Endothelial cell of umbilical vein (primary cell): ENCODE measurements at regions not wholly inside any gene's neighbourhood (a gene's known extent, or its start where the extent isn't known, plus 50 kb on each side); places are given as distances from the start of the nearest gene placed in this dataset.

Source experiments
- BruUV-seq: library from RNA; stranded (reverse); fragments of 400-500 nt; replicated peaks from 2 replicates; lab custom pipeline; 2021; lab: Mats Ljungman, UMichigan
- CTCF ChIA-PET: fragments of 300-600, 350-600 bp; sonication (Branson Sonifier 250); formaldehyde crosslinking; loops from one replicate; lab custom pipeline; 2021; ENCODE audit warnings: antibody characterized with exemption, inconsistent platforms; lab: Charles Lee
- POLR2A ChIA-PET: fragments of 300-600, 350-600 bp; sonication (Branson Sonifier 250); formaldehyde crosslinking; loops from one replicate; lab custom pipeline; 2021; ENCODE audit warnings: antibody characterized with exemption, inconsistent platforms; lab: Charles Lee
- DNase-seq: peaks from one replicate; pipeline ENCODE4 v3.0.0-alpha.2; 2011; ENCODE audit warnings: low read depth, low spot score
- FAIRE-seq: peaks from 2 replicates; lab custom pipeline; 2011; peaks lifted over from hg19 to GRCh38; lab: Jason Lieb, UNC
- H2AFZ ChIP-seq: 2 replicates; pipeline ENCODE4 v1.6.0; 2012; ENCODE audit warnings: low read depth, low read length, control low read depth, inconsistent platforms
- H3K27ac ChIP-seq: 2 replicates; pipeline ENCODE4 v1.5.1; 2011; ENCODE audit warnings: low read depth, mild to moderate bottlenecking, control low read depth, low read length, moderate library complexity; ENCODE audit not compliant: insufficient read depth
- H3K27me3 ChIP-seq, 2 experiments: 2 replicates each; pipeline versions ENCODE4 v1.6.0 to v1.6.1; 2011; ENCODE audit warnings: low read length in 2 of 2, mixed read lengths in 1 of 2; ENCODE audit not compliant: control insufficient read depth in 2 of 2, insufficient read depth in 2 of 2
- H3K36me3 ChIP-seq, 2 experiments: 2 replicates in 1 of 2; 3 replicates in 1 of 2; pipeline ENCODE4 v1.5.1; 2011; ENCODE audit warnings: low read length in 2 of 2, mild to moderate bottlenecking in 1 of 2, moderate library complexity in 1 of 2; ENCODE audit not compliant: control insufficient read depth in 2 of 2, insufficient read depth in 2 of 2; ENCODE audit errors: extremely low read depth in 1 of 2
- H3K4me1 ChIP-seq: 3 replicates; pipeline ENCODE4 v1.5.1; 2011; ENCODE audit warnings: mild to moderate bottlenecking, low read length; ENCODE audit not compliant: control insufficient read depth, insufficient read depth; ENCODE audit errors: extremely low read depth
- H3K4me2 ChIP-seq: 2 replicates; pipeline ENCODE4 v1.6.1; 2011; ENCODE audit warnings: low read length, control low read depth, mixed read lengths; ENCODE audit not compliant: insufficient read depth
- H3K4me3 ChIP-seq, 3 experiments: fragments of 200-600 bp in 1 of 3; sonication (generic), shearing (Covaris generic) in 1 of 3; replicated peaks in 1 of 3; 2 replicates each; pipeline ENCODE4 v1.5.1; 2011 to 2016; ENCODE audit warnings: control low read depth in 3 of 3, low read length in 3 of 3, mild to moderate bottlenecking in 2 of 3, inconsistent platforms in 1 of 3, low read depth in 1 of 3, moderate library complexity in 1 of 3; ENCODE audit not compliant: insufficient read depth in 1 of 3
- H3K79me2 ChIP-seq: 2 replicates; pipeline ENCODE4 v1.6.0; 2012; ENCODE audit warnings: low read length, inconsistent platforms; ENCODE audit not compliant: control insufficient read depth, insufficient read depth
- H3K9ac ChIP-seq: replicated peaks from 2 replicates; pipeline ENCODE3; 2011; ENCODE audit warnings: low read length, control low read depth; ENCODE audit not compliant: insufficient read depth; ENCODE audit errors: extremely low read depth
- H3K9me1 ChIP-seq: replicated peaks from 3 replicates; pipeline ENCODE4 v1.6.0; 2011; ENCODE audit warnings: mild to moderate bottlenecking, low read length; ENCODE audit not compliant: control insufficient read depth, insufficient read depth; ENCODE audit errors: extremely low read depth
- H3K9me3 ChIP-seq: replicated peaks from 2 replicates; pipeline ENCODE4 v1.5.1; 2012; ENCODE audit warnings: low read length, inconsistent platforms; ENCODE audit not compliant: control insufficient read depth, insufficient read depth
- H4K20me1 ChIP-seq: replicated peaks from 2 replicates; pipeline ENCODE3; 2011; ENCODE audit warnings: mild to moderate bottlenecking, low read length; ENCODE audit not compliant: control insufficient read depth, insufficient read depth; ENCODE audit errors: extremely low read depth
- CTCF ChIP-seq, 2 donors: IDR thresholded peaks; 1 replicate in 1 of 2; 2 replicates in 1 of 2; pipeline ENCODE4 v1.5.1; 2011; ENCODE audit warnings: low read length in 2 of 2, mild to moderate bottlenecking in 2 of 2, moderate library complexity in 2 of 2, control low read depth in 1 of 2, inconsistent platforms in 1 of 2, low read depth in 1 of 2; ENCODE audit not compliant: insufficient read depth in 1 of 2; ENCODE audit errors: extremely low read depth in 1 of 2
- EZH2 ChIP-seq: IDR thresholded peaks from 2 replicates; pipeline ENCODE4 v1.6.1; 2012; ENCODE audit warnings: borderline replicate concordance, low read depth, mild to moderate bottlenecking, moderate library complexity, low read length, inconsistent platforms; ENCODE audit not compliant: severe bottlenecking
- FOS ChIP-seq: IDR thresholded peaks from 2 replicates; pipeline ENCODE4 v1.6.1; 2011; ENCODE audit warnings: mild to moderate bottlenecking, low read length, moderate library complexity, borderline replicate concordance; ENCODE audit not compliant: insufficient read depth
- GATA2 ChIP-seq: IDR thresholded peaks from 2 replicates; pipeline ENCODE4 v1.7.0; 2011; ENCODE audit warnings: low read depth, mild to moderate bottlenecking, moderate library complexity, mixed read lengths, low read length; ENCODE audit not compliant: insufficient read length, insufficient read depth
- JUN ChIP-seq: IDR thresholded peaks from 2 replicates; pipeline ENCODE4 v1.6.1; 2011; ENCODE audit warnings: borderline replicate concordance, low read depth; ENCODE audit not compliant: insufficient read length, insufficient read depth
- MAX ChIP-seq: IDR thresholded peaks from 2 replicates; pipeline ENCODE4 v1.6.1; 2011; ENCODE audit not compliant: insufficient read depth, insufficient read length
- MYC ChIP-seq: IDR thresholded peaks from one replicate; pipeline ENCODE4 v1.6.1; 2011; ENCODE audit warnings: mild to moderate bottlenecking, low read depth, low read length
- POLR2A ChIP-seq: IDR thresholded peaks from 2 replicates; pipeline ENCODE4 v1.6.1; 2012; ENCODE audit warnings: low read depth, mild to moderate bottlenecking, control low read depth, low read length
- POLR2AphosphoS5 ChIP-seq: IDR thresholded peaks from 2 replicates; pipeline ENCODE4 v1.6.1; 2012; ENCODE audit warnings: low read depth, mild to moderate bottlenecking, control low read depth, low read length, moderate library complexity; ENCODE audit not compliant: insufficient read depth
- dilution Hi-C: fragments of 300-500 bp; cut with MboI; formaldehyde crosslinking; loops from one replicate; pipeline ENCODE4 v1.15.0; 2019; ENCODE audit warnings: low sequenced_read_pairs; ENCODE audit not compliant: extremely low pct_ligation_motif_present
- intact Hi-C: fragments of 100-400 bp; cut with micrococcal nuclease; formaldehyde crosslinking; loops from one replicate; pipeline ENCODE4 v1.10.0; 2022

- dilution Hi-C loops = no loop called here
- no peaks in the 10 kb centered on the region for H3K79me2 ChIP-seq
Observed at GRCh38 chr1:55546553-55546952, 331.4 kb upstream of the USP24 start.

GRCh38 chr1:55544826-55545225 is 329.7 kb upstream of the USP24 start:
- CTCF ChIA-PET = interaction anchor here (1.2 kb wide), 1 partner anchor 25 kb away, joined by 3 read pairs; no protein-coding TSS in a partner anchor

More at GRCh38 chr1:55546553-55546952, 331.4 kb upstream of the USP24 start:
- Histone ChIP-seq H3K4me3 (no peak overlapping the region), H3K27me3 (no peaks in the 10 kb centered on the region), H3K9me3 (no peaks in the 10 kb centered on the region), H3K9me1 (no peaks in the 10 kb centered on the region), H4K20me1 (no peaks in the 10 kb centered on the region), H3K4me2 (no peak overlapping the region), H3K4me1 (no peaks in the 10 kb centered on the region), H3K36me3 (no peaks in the 10 kb centered on the region), H3K27ac (no peak overlapping the region), H2AFZ (no peak overlapping the region), H3K9ac (no peak overlapping the region)
- CTCF ChIA-PET = interaction anchor here (1.4 kb wide), 1 partner anchor 171 kb away, joined by 3 read pairs; no protein-coding TSS in a partner anchor
- intact Hi-C loops = no loop called here
- POLR2A ChIA-PET = no interaction called here
- FAIRE-seq (no peak), DNase-seq (no peak)
- TF ChIP-seq POLR2A = no peak
- BruUV-seq = no TSS peak

More at GRCh38 chr1:55544826-55545225, 329.7 kb upstream of the USP24 start:
- H3K27ac ChIP-seq = no peak overlapping the region
- no peak overlapping the region for H3K4me3 ChIP-seq
- H2AFZ ChIP-seq = no peak overlapping the region
- H3K9ac ChIP-seq = no peak overlapping the region
- FAIRE-seq (no peak), DNase-seq (no peak)
- intact Hi-C loops = no loop called here
- dilution Hi-C loops = no loop called here
- H3K79me2 ChIP-seq = no peaks in the 10 kb centered on the region
- H3K36me3 ChIP-seq = no peaks in the 10 kb centered on the region
- H3K9me1 ChIP-seq = no peaks in the 10 kb centered on the region
- H3K27me3 ChIP-seq = no peaks in the 10 kb centered on the region
- H3K4me2 ChIP-seq = no peak overlapping the region
- POLR2A ChIA-PET = no interaction called here
- no TSS peak for BruUV-seq
- no peaks in the 10 kb centered on the region for H3K4me1 ChIP-seq
- H4K20me1 ChIP-seq = no peaks in the 10 kb centered on the region
- H3K9me3 ChIP-seq = no peaks in the 10 kb centered on the region
- no peak for TF ChIP-seq POLR2A
- no peak for TF ChIP-seq EZH2
- TF ChIP-seq FOS = no peak
- TF ChIP-seq CTCF (IDR thresholded peaks at IDR 0.05; ENCODE audit: extremely low read depth in 1 of 2, insufficient read depth in 1 of 2, low read depth in 1 of 2, low read length in 2 of 2) = no peak
- no peak for TF ChIP-seq MAX
- no peak for TF ChIP-seq JUN
- no peak for TF ChIP-seq MYC
- TF ChIP-seq POLR2AphosphoS5 = no peak
- TF ChIP-seq GATA2 = no peak
